ENCODE measurements at regions not wholly inside any gene's neighbourhood (a gene's known extent, or its start where the extent isn't known, plus 50 kb on each side); places are given as distances from the start of the nearest gene placed in this dataset.

GRCh38 chr9:90466441-90466840 lies 176.2 kb downstream of the DIRAS2 start:
- no peaks in the 10 kb centered on the region for H3K79me1 ChIP-seq (replicated peaks; ENCODE audit: low read length, poor library complexity, severe bottlenecking)
- no peak overlapping the region for H4K91ac ChIP-seq (ENCODE audit: low read length)
- H3K4me3 ChIP-seq (ENCODE audit: insufficient read depth in 1 of 2, low read depth in 1 of 2, low read length in 2 of 2), result no peak overlapping the region
- H3K18ac ChIP-seq (ENCODE audit: low read depth in 1 of 2, low read length in 2 of 2), result no peak overlapping the region
- no peaks in the 10 kb centered on the region for H3K4me1 ChIP-seq (ENCODE audit: control insufficient read depth, insufficient read depth, low read depth, low read length)
- no peak overlapping the region for H3K4me2 ChIP-seq (ENCODE audit: low read length, poor library complexity, severe bottlenecking)
- no peak overlapping the region for H2AK5ac ChIP-seq (ENCODE audit: low read length, severe bottlenecking)
- H3K23ac ChIP-seq (ENCODE audit: low read length in 2 of 2), result no peak overlapping the region
- no peaks in the 10 kb centered on the region for H3K36me3 ChIP-seq (ENCODE audit: control insufficient read depth in 1 of 2, insufficient read depth in 2 of 2, low read depth in 1 of 2, low read length in 2 of 2)
- no peak overlapping the region for H3K14ac ChIP-seq (ENCODE audit: low read length in 2 of 2)
- DNase-seq, result no peak
- H2BK12ac ChIP-seq (ENCODE audit: low read length in 2 of 2), result no peak overlapping the region
- H3K9me3 ChIP-seq (ENCODE audit: control insufficient read depth, low read length), result no peaks in the 10 kb centered on the region
- H2AFZ ChIP-seq (ENCODE audit: low read depth, low read length), result no peak overlapping the region
- H2BK5ac ChIP-seq (ENCODE audit: low read depth, low read length, poor library complexity, severe bottlenecking), result no peak overlapping the region
- 96% methylated on average over 3 of the region's 3 CpGs for WGBS
- no peak overlapping the region for H3K27ac ChIP-seq (ENCODE audit: low read length, poor library complexity, severe bottlenecking)
- peaks cover 0 to 3% of the 10 kb centered on the region in 2 experiments for H3K27me3 ChIP-seq (ENCODE audit: control insufficient read depth in 1 of 2, insufficient read depth in 1 of 2, low read length in 2 of 2)
- H3K9ac ChIP-seq (ENCODE audit: low read length), result no peak overlapping the region
- H4K8ac ChIP-seq (ENCODE audit: low read length), result no peak overlapping the region
- no peak overlapping the region for H3K4ac ChIP-seq (ENCODE audit: low read depth in 1 of 2, low read length in 2 of 2)
- H2BK15ac ChIP-seq (ENCODE audit: low read depth, poor library complexity, severe bottlenecking), result no peak overlapping the region
- no peak overlapping the region for H2BK120ac ChIP-seq (ENCODE audit: low read depth, low read length)

- Histone ChIP-seq H2BK5ac (ENCODE audit: low read depth, low read length, poor library complexity, severe bottlenecking) (no peak overlapping the region), H3K4me3 (ENCODE audit: insufficient read depth in 1 of 2, low read depth in 1 of 2, low read length in 2 of 2) (no peak overlapping the region), H3K27me3 (ENCODE audit: control insufficient read depth in 1 of 2, insufficient read depth in 1 of 2, low read length in 2 of 2) (peaks cover 0 to 3% of the 10 kb centered on the region in 2 experiments), H3K9me3 (ENCODE audit: control insufficient read depth, low read length) (no peaks in the 10 kb centered on the region), H3K36me3 (ENCODE audit: control insufficient read depth in 1 of 2, insufficient read depth in 2 of 2, low read depth in 1 of 2, low read length in 2 of 2) (no peaks in the 10 kb centered on the region), H3K27ac (ENCODE audit: low read length, poor library complexity, severe bottlenecking) (no peak overlapping the region), H3K4me2 (ENCODE audit: low read length, poor library complexity, severe bottlenecking) (no peak overlapping the region), H3K18ac (ENCODE audit: low read depth in 1 of 2, low read length in 2 of 2) (no peak overlapping the region), H2AFZ (ENCODE audit: low read depth, low read length) (no peak overlapping the region), H2BK120ac (ENCODE audit: low read depth, low read length) (no peak overlapping the region), H3K23ac (ENCODE audit: low read length in 2 of 2) (no peak overlapping the region), H3K4ac (ENCODE audit: low read depth in 1 of 2, low read length in 2 of 2) (no peak overlapping the region), H3K9ac (ENCODE audit: low read length) (no peak overlapping the region), H3K4me1 (ENCODE audit: control insufficient read depth, insufficient read depth, low read depth, low read length) (no peaks in the 10 kb centered on the region), H4K8ac (ENCODE audit: low read length) (no peak overlapping the region), H3K79me1 (replicated peaks; ENCODE audit: low read length, poor library complexity, severe bottlenecking) (no peaks in the 10 kb centered on the region), H2BK12ac (ENCODE audit: low read length in 2 of 2) (no peak overlapping the region), H4K91ac (ENCODE audit: low read length) (no peak overlapping the region), H3K14ac (ENCODE audit: low read length in 2 of 2) (no peak overlapping the region), H2AK5ac (ENCODE audit: low read length, severe bottlenecking) (no peak overlapping the region), H2BK15ac (ENCODE audit: low read depth, poor library complexity, severe bottlenecking) (no peak overlapping the region)
- 78% methylated on average over 8 of the region's 8 CpGs for WGBS
- no peak for DNase-seq
Observed at GRCh38 chr9:90469435-90469834, 173.2 kb downstream of the DIRAS2 start.

GRCh38 chr9:90469865-90470387 lies 172.7 kb downstream of the DIRAS2 start:
- Histone ChIP-seq H3K23ac (ENCODE audit: low read length in 2 of 2) (no peak overlapping the region), H3K9ac (ENCODE audit: low read length) (no peak overlapping the region), H3K27ac (ENCODE audit: low read length, poor library complexity, severe bottlenecking) (no peak overlapping the region), H2BK5ac (ENCODE audit: low read depth, low read length, poor library complexity, severe bottlenecking) (no peak overlapping the region), H2BK12ac (ENCODE audit: low read length in 2 of 2) (no peak overlapping the region), H3K36me3 (ENCODE audit: control insufficient read depth in 1 of 2, insufficient read depth in 2 of 2, low read depth in 1 of 2, low read length in 2 of 2) (no peaks in the 10 kb centered on the region), H3K27me3 (ENCODE audit: control insufficient read depth in 1 of 2, insufficient read depth in 1 of 2, low read length in 2 of 2) (peaks cover 0 to 3% of the 10 kb centered on the region in 2 experiments), H2AK5ac (ENCODE audit: low read length, severe bottlenecking) (no peak overlapping the region), H3K14ac (ENCODE audit: low read length in 2 of 2) (no peak overlapping the region), H3K9me3 (ENCODE audit: control insufficient read depth, low read length) (no peaks in the 10 kb centered on the region), H3K4ac (ENCODE audit: low read depth in 1 of 2, low read length in 2 of 2) (no peak overlapping the region), H2BK120ac (ENCODE audit: low read depth, low read length) (no peak overlapping the region), H4K8ac (ENCODE audit: low read length) (no peak overlapping the region), H3K79me1 (replicated peaks; ENCODE audit: low read length, poor library complexity, severe bottlenecking) (no peaks in the 10 kb centered on the region), H3K4me1 (ENCODE audit: control insufficient read depth, insufficient read depth, low read depth, low read length) (no peaks in the 10 kb centered on the region), H4K91ac (ENCODE audit: low read length) (no peak overlapping the region), H3K4me2 (ENCODE audit: low read length, poor library complexity, severe bottlenecking) (no peak overlapping the region), H2AFZ (ENCODE audit: low read depth, low read length) (no peak overlapping the region), H2BK15ac (ENCODE audit: low read depth, poor library complexity, severe bottlenecking) (no peak overlapping the region), H3K4me3 (ENCODE audit: insufficient read depth in 1 of 2, low read depth in 1 of 2, low read length in 2 of 2) (no peak overlapping the region), H3K18ac (ENCODE audit: low read depth in 1 of 2, low read length in 2 of 2) (no peak overlapping the region)
- DNase-seq, result no peak
- WGBS, result 93% methylated on average over 5 of the region's 6 CpGs

- Histone ChIP-seq H3K36me3 (ENCODE audit: control insufficient read depth in 1 of 2, insufficient read depth in 2 of 2, low read depth in 1 of 2, low read length in 2 of 2) (peaks cover 0 to 2% of the 10 kb centered on the region in 2 experiments), H4K8ac (ENCODE audit: low read length) (no peak overlapping the region), H3K9me3 (ENCODE audit: control insufficient read depth, low read length) (no peaks in the 10 kb centered on the region), H3K14ac (ENCODE audit: low read length in 2 of 2) (no peak overlapping the region), H3K27ac (ENCODE audit: low read length, poor library complexity, severe bottlenecking) (no peak overlapping the region), H3K79me1 (replicated peaks; ENCODE audit: low read length, poor library complexity, severe bottlenecking) (no peaks in the 10 kb centered on the region), H3K4me1 (ENCODE audit: control insufficient read depth, insufficient read depth, low read depth, low read length) (no peaks in the 10 kb centered on the region), H3K4me3 (ENCODE audit: insufficient read depth in 1 of 2, low read depth in 1 of 2, low read length in 2 of 2) (no peak overlapping the region), H2BK12ac (ENCODE audit: low read length in 2 of 2) (no peak overlapping the region), H2BK15ac (ENCODE audit: low read depth, poor library complexity, severe bottlenecking) (no peak overlapping the region), H2AK5ac (ENCODE audit: low read length, severe bottlenecking) (no peak overlapping the region), H4K91ac (ENCODE audit: low read length) (no peak overlapping the region), H3K18ac (ENCODE audit: low read depth in 1 of 2, low read length in 2 of 2) (no peak overlapping the region), H2AFZ (ENCODE audit: low read depth, low read length) (no peak overlapping the region), H3K27me3 (ENCODE audit: control insufficient read depth in 1 of 2, insufficient read depth in 1 of 2, low read length in 2 of 2) (no peaks in the 10 kb centered on the region), H3K9ac (ENCODE audit: low read length) (no peak overlapping the region), H3K4ac (ENCODE audit: low read depth in 1 of 2, low read length in 2 of 2) (no peak overlapping the region), H3K23ac (ENCODE audit: low read length in 2 of 2) (no peak overlapping the region), H3K4me2 (ENCODE audit: low read length, poor library complexity, severe bottlenecking) (no peak overlapping the region), H2BK120ac (ENCODE audit: low read depth, low read length) (no peak overlapping the region), H2BK5ac (ENCODE audit: low read depth, low read length, poor library complexity, severe bottlenecking) (no peak overlapping the region)
- DNase-seq, result no peak
Observed at GRCh38 chr9:90476058-90476457, 166.6 kb downstream of the DIRAS2 start.
